Mesenchymal stem cell (in vitro differentiated cells and primary cell): ENCODE measurements at regions not wholly inside any gene's neighbourhood (a gene's known extent, or its start where the extent isn't known, plus 50 kb on each side); places are given as distances from the start of the nearest gene placed in this dataset.

Experiments used
- DNase-seq: peaks from one replicate; pipeline ENCODE4 v3.0.0-alpha.2; 2013
- H2AFZ ChIP-seq: one replicate; pipeline ENCODE4 v1.6.1; 2013; ENCODE audit warnings: low read depth, mild to moderate bottlenecking, control low read depth, inconsistent platforms, low read length, moderate library complexity
- H2AK5ac ChIP-seq: 2 replicates; pipeline ENCODE4 v1.6.1; 2013; ENCODE audit warnings: low read length, moderate library complexity, mild to moderate bottlenecking, inconsistent platforms; ENCODE audit not compliant: severe bottlenecking
- H2BK120ac ChIP-seq: one replicate; pipeline ENCODE4 v1.6.1; 2013; ENCODE audit warnings: low read depth, mild to moderate bottlenecking, inconsistent platforms, low read length, moderate library complexity
- H2BK12ac ChIP-seq, 2 experiments: one replicate each; pipeline ENCODE4 v1.6.1; 2013; ENCODE audit warnings: inconsistent platforms in 2 of 2, low read length in 2 of 2, mild to moderate bottlenecking in 2 of 2, moderate library complexity in 2 of 2, control low read depth in 1 of 2
- H2BK15ac ChIP-seq: one replicate; pipeline ENCODE4 v1.6.1; 2013; ENCODE audit warnings: mild to moderate bottlenecking, low read depth, inconsistent platforms; ENCODE audit not compliant: poor library complexity, severe bottlenecking
- H2BK5ac ChIP-seq: 2 replicates; pipeline ENCODE4 v1.6.1; 2013; ENCODE audit warnings: low read depth, mild to moderate bottlenecking, low read length, control low read depth, inconsistent platforms; ENCODE audit not compliant: poor library complexity, severe bottlenecking
- H3K14ac ChIP-seq, 2 experiments: one replicate each; pipeline ENCODE4 v1.6.1; 2013; ENCODE audit warnings: inconsistent platforms in 2 of 2, low read length in 2 of 2, control low read depth in 1 of 2, mild to moderate bottlenecking in 1 of 2, moderate library complexity in 1 of 2
- H3K18ac ChIP-seq, 2 experiments: one replicate each; pipeline ENCODE4 v1.6.1; 2013; ENCODE audit warnings: inconsistent platforms in 2 of 2, low read length in 2 of 2, control low read depth in 1 of 2, low read depth in 1 of 2, mild to moderate bottlenecking in 1 of 2
- H3K23ac ChIP-seq, 2 experiments: one replicate each; pipeline ENCODE4 v1.6.1; 2013; ENCODE audit warnings: inconsistent platforms in 2 of 2, low read length in 2 of 2, mild to moderate bottlenecking in 2 of 2, moderate library complexity in 2 of 2, control low read depth in 1 of 2
- H3K27ac ChIP-seq: 2 replicates; pipeline ENCODE4 v1.5.1; 2013; ENCODE audit warnings: mild to moderate bottlenecking, moderate library complexity, low read length, control low read depth, inconsistent platforms; ENCODE audit not compliant: poor library complexity, severe bottlenecking
- H3K27me3 ChIP-seq, 2 experiments: 2 replicates each; pipeline versions ENCODE4 v1.6.1 to v1.7.0; 2013; ENCODE audit warnings: low read length in 2 of 2, mild to moderate bottlenecking in 2 of 2, moderate library complexity in 2 of 2, control low read depth in 1 of 2, inconsistent platforms in 1 of 2; ENCODE audit not compliant: control insufficient read depth in 1 of 2, insufficient read depth in 1 of 2
- H3K36me3 ChIP-seq, 2 experiments: 2 replicates each; pipeline versions ENCODE4 v1.6.1 to v1.7.0; 2013; ENCODE audit warnings: low read length in 2 of 2, control low read depth in 1 of 2, inconsistent platforms in 1 of 2, low read depth in 1 of 2, mild to moderate bottlenecking in 1 of 2; ENCODE audit not compliant: insufficient read depth in 2 of 2, control insufficient read depth in 1 of 2
- H3K4ac ChIP-seq, 2 experiments: one replicate each; pipeline ENCODE4 v1.6.1; 2013; ENCODE audit warnings: inconsistent platforms in 2 of 2, low read length in 2 of 2, mild to moderate bottlenecking in 2 of 2, moderate library complexity in 2 of 2, control low read depth in 1 of 2, low read depth in 1 of 2
- H3K4me1 ChIP-seq: 2 replicates; pipeline ENCODE4 v1.6.1; 2013; ENCODE audit warnings: low read depth, low read length, control low read depth; ENCODE audit not compliant: control insufficient read depth, insufficient read depth
- H3K4me2 ChIP-seq: 2 replicates; pipeline ENCODE4 v1.6.1; 2013; ENCODE audit warnings: low read length, mild to moderate bottlenecking, inconsistent platforms; ENCODE audit not compliant: poor library complexity, severe bottlenecking
- H3K4me3 ChIP-seq, 2 experiments: 2 replicates each; pipeline versions ENCODE4 v1.5.1 to v1.7.0; 2013; ENCODE audit warnings: low read length in 2 of 2, mild to moderate bottlenecking in 2 of 2, control low read depth in 1 of 2, low read depth in 1 of 2; ENCODE audit not compliant: insufficient read depth in 1 of 2
- H3K79me1 ChIP-seq: replicated peaks from 2 replicates; pipeline ENCODE4 v1.6.1; 2013; ENCODE audit warnings: mild to moderate bottlenecking, control low read depth, low read length, inconsistent platforms; ENCODE audit not compliant: poor library complexity, severe bottlenecking
- H3K9ac ChIP-seq: 2 replicates; pipeline ENCODE4 v1.7.0; 2013; ENCODE audit warnings: mild to moderate bottlenecking, low read length, moderate library complexity
- H3K9me3 ChIP-seq: 2 replicates; pipeline ENCODE4 v1.7.0; 2013; ENCODE audit warnings: mild to moderate bottlenecking, low read length; ENCODE audit not compliant: control insufficient read depth
- H4K8ac ChIP-seq: one replicate; pipeline ENCODE4 v1.6.1; 2013; ENCODE audit warnings: inconsistent platforms, mild to moderate bottlenecking, low read length, moderate library complexity
- H4K91ac ChIP-seq: one replicate; pipeline ENCODE4 v1.6.1; 2013; ENCODE audit warnings: mild to moderate bottlenecking, low read length, inconsistent platforms
- WGBS: methylation state at CpG from one replicate; pipeline ENCODE4 v1.1.7; 2013; ENCODE audit warnings: mixed read lengths; 5-methylcytosine and 5-hydroxymethylcytosine counted together

- H2AK5ac ChIP-seq: no peak overlapping the region
- no peaks in the 10 kb centered on the region for H3K4me1 ChIP-seq
- H4K8ac ChIP-seq: no peak overlapping the region
- no peak overlapping the region for H2BK5ac ChIP-seq
- no peak overlapping the region for H3K14ac ChIP-seq
- H2BK15ac ChIP-seq: no peak overlapping the region
- H3K4me2 ChIP-seq: no peak overlapping the region
- H3K4ac ChIP-seq: no peak overlapping the region
- H3K27ac ChIP-seq: no peak overlapping the region
- 97% methylated on average over 6 of the region's 8 CpGs for WGBS
- no peak overlapping the region for H3K18ac ChIP-seq
- no peaks in the 10 kb centered on the region for H3K36me3 ChIP-seq
- no peaks in the 10 kb centered on the region for H3K27me3 ChIP-seq
- H3K23ac ChIP-seq: no peak overlapping the region
- H3K9ac ChIP-seq: no peak overlapping the region
- DNase-seq: no peak
- no peak overlapping the region for H2BK120ac ChIP-seq
- H3K79me1 ChIP-seq: no peaks in the 10 kb centered on the region
- H3K9me3 ChIP-seq: no peaks in the 10 kb centered on the region
- H4K91ac ChIP-seq: no peak overlapping the region
- no peak overlapping the region for H2BK12ac ChIP-seq
- H2AFZ ChIP-seq: no peak overlapping the region
- no peak overlapping the region for H3K4me3 ChIP-seq
Observed at GRCh38 chr21:35583566-35584216, 476.6 kb downstream of the SETD4 start.

GRCh38 chr21:35582731-35583130, 477.6 kb downstream of the SETD4 start:
- H2BK12ac ChIP-seq: no peak overlapping the region
- H3K14ac ChIP-seq: no peak overlapping the region
- H3K23ac ChIP-seq: no peak overlapping the region
- no peak overlapping the region for H4K8ac ChIP-seq
- no peak overlapping the region for H3K27ac ChIP-seq
- no peak overlapping the region for H3K4me2 ChIP-seq
- no peak overlapping the region for H3K4me3 ChIP-seq
- H3K27me3 ChIP-seq: no peaks in the 10 kb centered on the region
- H3K9me3 ChIP-seq: no peaks in the 10 kb centered on the region
- no peak overlapping the region for H2BK5ac ChIP-seq
- no peaks in the 10 kb centered on the region for H3K79me1 ChIP-seq
- H3K18ac ChIP-seq: no peak overlapping the region
- H4K91ac ChIP-seq: no peak overlapping the region
- no peak overlapping the region for H2AK5ac ChIP-seq
- no peaks in the 10 kb centered on the region for H3K36me3 ChIP-seq
- H2BK120ac ChIP-seq: no peak overlapping the region
- no peak for DNase-seq
- no peak overlapping the region for H3K4ac ChIP-seq
- H2AFZ ChIP-seq: no peak overlapping the region
- WGBS: 100% methylated on average over 1 of the region's 1 CpG
- no peak overlapping the region for H3K9ac ChIP-seq
- H3K4me1 ChIP-seq: no peaks in the 10 kb centered on the region
- no peak overlapping the region for H2BK15ac ChIP-seq

DNA sequence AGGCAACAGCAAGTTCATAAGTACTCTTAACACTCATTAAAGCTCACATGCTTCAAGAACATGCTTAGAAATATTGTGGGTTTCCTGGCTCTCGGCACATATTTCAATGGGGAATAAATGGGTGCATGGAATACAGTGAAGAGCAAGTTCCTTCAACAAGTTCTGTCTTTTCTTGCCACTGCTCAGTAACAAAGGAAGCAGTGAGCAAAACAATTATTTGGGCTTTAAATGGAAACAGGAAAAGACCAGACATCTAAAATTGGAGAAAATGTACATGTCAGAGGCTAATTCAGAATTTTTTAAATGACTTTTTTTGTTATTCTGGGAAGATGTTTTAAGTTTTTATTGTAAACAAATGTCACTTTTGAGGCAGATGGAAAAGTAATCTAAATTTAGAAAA, 478.7 kb downstream of the SETD4 start:
- H2BK120ac ChIP-seq: no peak overlapping the region
- H2BK5ac ChIP-seq: no peak overlapping the region
- no peaks in the 10 kb centered on the region for H3K9me3 ChIP-seq
- no peaks in the 10 kb centered on the region for H3K27me3 ChIP-seq
- no peaks in the 10 kb centered on the region for H3K79me1 ChIP-seq
- no peak for DNase-seq
- H2BK12ac ChIP-seq: no peak overlapping the region
- H2AK5ac ChIP-seq: no peak overlapping the region
- H4K8ac ChIP-seq: no peak overlapping the region
- no peaks in the 10 kb centered on the region for H3K4me1 ChIP-seq
- no peak overlapping the region for H3K27ac ChIP-seq
- no peak overlapping the region for H3K9ac ChIP-seq
- WGBS: 75% methylated on average over 1 of the region's 1 CpG
- H3K4me3 ChIP-seq: no peak overlapping the region
- no peak overlapping the region for H2BK15ac ChIP-seq
- H3K4me2 ChIP-seq: no peak overlapping the region
- H3K23ac ChIP-seq: no peak overlapping the region
- H3K18ac ChIP-seq: no peak overlapping the region
- H4K91ac ChIP-seq: no peak overlapping the region
- no peak overlapping the region for H2AFZ ChIP-seq
- H3K36me3 ChIP-seq: no peaks in the 10 kb centered on the region
- H3K4ac ChIP-seq: no peak overlapping the region
- H3K14ac ChIP-seq: no peak overlapping the region

DNA sequence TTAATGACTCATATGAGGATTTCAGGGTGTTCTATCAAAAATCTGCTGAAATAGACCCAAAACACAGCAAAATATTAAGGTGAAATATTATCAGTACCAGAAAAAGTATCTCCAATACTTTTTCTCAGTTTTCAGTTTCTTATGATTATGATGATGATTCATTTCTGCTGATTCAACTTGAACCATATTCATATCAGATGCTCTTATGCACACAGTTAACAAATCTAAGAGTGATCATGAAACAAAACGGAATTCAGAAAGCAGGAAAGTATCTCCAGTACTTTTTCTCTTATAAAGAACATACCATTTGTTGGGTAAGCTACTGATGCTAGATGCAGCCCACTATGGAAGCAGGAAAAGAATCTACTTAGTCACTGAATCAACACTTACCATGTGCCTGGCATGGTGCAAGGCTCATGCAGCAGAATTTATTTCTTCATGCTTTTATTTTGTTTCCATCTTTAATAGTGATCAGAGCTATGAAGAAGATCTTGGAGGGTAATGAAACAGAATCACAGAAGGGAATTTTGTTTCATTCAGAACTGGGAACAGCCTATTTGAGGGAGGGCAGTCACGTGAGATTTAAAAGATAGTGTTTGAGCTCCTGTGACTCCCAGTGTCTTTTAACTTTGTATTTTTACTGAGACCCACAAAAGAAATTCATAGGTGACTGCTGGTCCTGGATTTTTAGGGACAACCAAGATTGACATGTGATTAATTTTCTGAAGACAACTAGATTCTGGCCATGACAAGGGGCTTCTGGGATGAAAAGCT, 480.6 kb downstream of the SETD4 start:
- WGBS: 100% methylated on average over 1 of the region's 2 CpGs
- no peak overlapping the region for H3K4me3 ChIP-seq
- no peak overlapping the region for H3K4ac ChIP-seq
- H3K23ac ChIP-seq: no peak overlapping the region
- no peak overlapping the region for H2BK15ac ChIP-seq
- H3K9me3 ChIP-seq: no peaks in the 10 kb centered on the region
- H2BK12ac ChIP-seq: no peak overlapping the region
- no peak overlapping the region for H2AFZ ChIP-seq
- no peak overlapping the region for H3K18ac ChIP-seq
- H3K9ac ChIP-seq: peak overlapping the region; percentile 48
- no peak overlapping the region for H3K4me2 ChIP-seq
- H2BK120ac ChIP-seq: no peak overlapping the region
- no peaks in the 10 kb centered on the region for H3K36me3 ChIP-seq
- H3K79me1 ChIP-seq: no peaks in the 10 kb centered on the region
- no peak overlapping the region for H3K27ac ChIP-seq
- no peaks in the 10 kb centered on the region for H3K27me3 ChIP-seq
- no peak overlapping the region for H2AK5ac ChIP-seq
- H3K4me1 ChIP-seq: peaks cover 5% of the 10 kb centered on the region
- no peak overlapping the region for H2BK5ac ChIP-seq
- H4K91ac ChIP-seq: no peak overlapping the region
- H4K8ac ChIP-seq: no peak overlapping the region
- DNase-seq: no peak
- H3K14ac ChIP-seq: no peak overlapping the region
